8988T (cell line): ENCODE measurements at regions not wholly inside any gene's neighbourhood (a gene's known extent, or its start where the extent isn't known, plus 50 kb on each side); places are given as distances from the start of the nearest gene placed in this dataset.

Source experiments
- DNase-seq: peaks from one replicate; pipeline ENCODE4 v3.0.0; 2011

- no peak for DNase-seq
Measured at GRCh38 chr9:79799691-79800335, 228.0 kb downstream of the TLE4 start.

GRCh38 chr9:79798450-79798849, 226.7 kb downstream of the TLE4 start:
- no peak for DNase-seq

DNA sequence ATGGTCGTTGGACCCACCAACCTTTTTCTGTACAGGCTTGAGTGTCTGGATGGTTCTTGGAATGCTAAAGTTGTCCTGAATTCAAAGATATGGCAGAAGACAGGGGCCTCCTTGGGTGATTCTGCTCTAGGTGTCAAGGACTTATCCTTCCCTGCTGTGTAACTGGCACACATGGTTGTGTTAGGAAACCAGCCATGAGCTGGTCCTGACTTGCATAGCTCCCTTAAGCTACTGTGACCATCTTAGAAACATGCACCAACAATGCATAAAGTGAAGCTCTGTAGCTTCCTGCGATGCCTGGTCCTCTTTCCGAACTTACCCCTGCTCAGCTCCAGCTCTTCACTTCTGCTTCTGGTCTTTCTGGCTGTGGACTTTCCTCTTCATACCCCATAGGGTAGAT, 224.6 kb downstream of the TLE4 start:
- no peak for DNase-seq

GRCh38 chr9:79788662-79789061, 216.9 kb downstream of the TLE4 start:
- DNase-seq = no peak

DNA sequence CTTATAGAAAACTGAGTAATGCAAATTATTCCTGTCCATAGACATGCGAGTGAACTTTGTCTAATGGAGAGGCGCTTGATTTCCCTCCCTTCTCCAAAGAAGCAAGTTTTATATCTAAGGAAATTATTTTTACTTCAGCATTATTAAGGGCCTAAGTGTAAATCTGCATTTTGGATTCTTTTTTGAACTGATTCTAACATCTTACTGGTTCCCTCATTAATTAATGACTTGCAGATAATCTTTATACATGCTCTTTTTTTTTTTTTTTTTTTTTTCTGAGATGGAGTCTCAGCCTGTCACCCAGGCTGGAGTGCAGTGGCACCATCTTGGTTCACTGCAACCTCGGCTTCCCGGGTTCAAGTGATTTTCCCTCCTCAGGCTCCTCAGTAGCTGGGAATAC, 209.5 kb downstream of the TLE4 start:
- no peak for DNase-seq

- DNase-seq = no peak
Measured at GRCh38 chr9:79780559-79780958, 208.8 kb downstream of the TLE4 start.

GRCh38 chr9:79779901-79780300, 208.1 kb downstream of the TLE4 start:
- no peak for DNase-seq

- DNase-seq = no peak
Measured at GRCh38 chr9:79778581-79778980, 206.8 kb downstream of the TLE4 start.

GRCh38 chr9:79776581-79776980, 204.8 kb downstream of the TLE4 start:
- no peak for DNase-seq
